Omental fat pad (tissue), 3 donors: ENCODE measurements at regions not wholly inside any gene's neighbourhood (a gene's known extent, or its start where the extent isn't known, plus 50 kb on each side); places are given as distances from the start of the nearest gene placed in this dataset.
"Not testable (repeated sequence)": the region's sequence is repeated elsewhere in the genome, so short reads cannot be mapped to it uniquely, and the experiment has no call there.

ENCODE experiments used
- ATAC-seq: fragments of 150-250 bp; one replicate; pipeline ENCODE4 v1.9.1; 2016; ENCODE audit warnings: mild to moderate bottlenecking, moderate library complexity; ENCODE audit not compliant: low FRiP score
- DNase-seq: peaks from one replicate; pipeline ENCODE4 v3.0.0-alpha.2; 2019; ENCODE audit warnings: low spot score
- TF ChIP-seq, protein P1 (sequence below), 3 donors: fragments of 450-650 bp; IDR thresholded peaks; one replicate each; pipeline ENCODE4 v1.5.1; 2016 to 2017; ENCODE audit warnings: antibody characterized with exemption in 3 of 3, mild to moderate bottlenecking in 3 of 3, moderate library complexity in 2 of 3

DNA sequence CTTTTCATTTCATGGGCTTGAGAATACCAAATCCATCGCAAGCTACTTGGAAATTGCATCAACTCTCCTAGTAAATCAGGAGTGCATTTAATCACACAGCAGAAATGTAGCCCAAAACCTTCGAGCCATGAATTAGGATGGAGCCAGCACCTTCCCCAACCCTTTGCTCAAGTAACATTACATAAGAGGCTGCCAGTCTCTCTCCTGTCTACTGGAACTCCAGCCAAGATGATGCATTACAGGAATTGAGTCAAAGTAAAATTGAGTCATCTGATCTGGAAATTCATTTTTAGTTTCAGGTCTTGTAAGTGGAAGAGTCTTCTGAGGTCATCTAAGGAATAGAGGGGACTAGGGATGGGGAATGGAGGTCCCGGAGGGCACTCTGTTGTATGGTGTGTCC is 69.7 kb upstream of the FHIP2A start:
- TF ChIP-seq, protein P1, sequence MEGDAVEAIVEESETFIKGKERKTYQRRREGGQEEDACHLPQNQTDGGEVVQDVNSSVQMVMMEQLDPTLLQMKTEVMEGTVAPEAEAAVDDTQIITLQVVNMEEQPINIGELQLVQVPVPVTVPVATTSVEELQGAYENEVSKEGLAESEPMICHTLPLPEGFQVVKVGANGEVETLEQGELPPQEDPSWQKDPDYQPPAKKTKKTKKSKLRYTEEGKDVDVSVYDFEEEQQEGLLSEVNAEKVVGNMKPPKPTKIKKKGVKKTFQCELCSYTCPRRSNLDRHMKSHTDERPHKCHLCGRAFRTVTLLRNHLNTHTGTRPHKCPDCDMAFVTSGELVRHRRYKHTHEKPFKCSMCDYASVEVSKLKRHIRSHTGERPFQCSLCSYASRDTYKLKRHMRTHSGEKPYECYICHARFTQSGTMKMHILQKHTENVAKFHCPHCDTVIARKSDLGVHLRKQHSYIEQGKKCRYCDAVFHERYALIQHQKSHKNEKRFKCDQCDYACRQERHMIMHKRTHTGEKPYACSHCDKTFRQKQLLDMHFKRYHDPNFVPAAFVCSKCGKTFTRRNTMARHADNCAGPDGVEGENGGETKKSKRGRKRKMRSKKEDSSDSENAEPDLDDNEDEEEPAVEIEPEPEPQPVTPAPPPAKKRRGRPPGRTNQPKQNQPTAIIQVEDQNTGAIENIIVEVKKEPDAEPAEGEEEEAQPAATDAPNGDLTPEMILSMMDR (IDR thresholded peaks at IDR 0.05) = no peak
- ATAC-seq = peak; percentile 79
- no peak for DNase-seq

DNA sequence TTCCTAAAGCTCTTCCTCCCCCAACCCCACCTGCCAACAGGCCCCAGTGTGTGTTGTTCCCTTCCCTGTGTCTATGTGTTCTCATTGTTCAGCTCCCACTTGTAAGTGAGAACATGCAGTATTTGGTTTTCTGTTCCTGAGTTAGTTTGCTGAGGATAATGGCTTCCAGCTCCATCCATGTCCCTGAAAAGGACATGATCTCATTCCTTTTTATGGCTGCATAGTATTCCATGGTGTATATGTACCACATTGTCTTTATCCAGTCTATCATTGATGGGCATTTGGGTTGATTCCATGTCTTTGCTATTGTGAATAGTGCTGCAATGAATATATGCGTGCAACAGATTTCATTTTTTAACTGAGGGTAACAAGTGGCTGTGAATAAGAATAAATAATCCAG is 69.0 kb upstream of the FHIP2A start:
- DNase-seq = not testable (repeated sequence)

DNA sequence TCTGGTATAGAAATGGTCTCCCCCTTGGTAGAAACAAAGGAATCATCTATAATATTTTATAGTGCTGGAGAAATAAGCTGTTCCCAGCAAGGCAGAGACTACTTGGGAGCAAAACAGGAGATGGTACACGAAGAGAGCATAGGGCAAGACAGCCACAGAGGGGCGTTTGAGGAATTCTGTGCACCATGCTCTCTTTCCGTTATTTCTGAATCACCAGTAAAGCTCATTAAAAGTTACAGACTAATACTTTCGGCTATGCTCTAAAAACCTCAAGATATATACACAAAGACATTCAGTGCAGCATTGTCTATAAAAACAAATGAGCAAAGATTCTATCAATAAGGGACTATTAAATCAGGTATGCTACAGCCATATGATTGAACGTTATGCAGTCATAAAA is 68.5 kb upstream of the FHIP2A start:
- DNase-seq (no peak), ATAC-seq (no peak)
- TF ChIP-seq, protein P1 (IDR thresholded peaks at IDR 0.05) = no peak

More for the DNA sequence above, 69.0 kb upstream of the FHIP2A start:
- ATAC-seq = not testable (repeated sequence)

DNA sequence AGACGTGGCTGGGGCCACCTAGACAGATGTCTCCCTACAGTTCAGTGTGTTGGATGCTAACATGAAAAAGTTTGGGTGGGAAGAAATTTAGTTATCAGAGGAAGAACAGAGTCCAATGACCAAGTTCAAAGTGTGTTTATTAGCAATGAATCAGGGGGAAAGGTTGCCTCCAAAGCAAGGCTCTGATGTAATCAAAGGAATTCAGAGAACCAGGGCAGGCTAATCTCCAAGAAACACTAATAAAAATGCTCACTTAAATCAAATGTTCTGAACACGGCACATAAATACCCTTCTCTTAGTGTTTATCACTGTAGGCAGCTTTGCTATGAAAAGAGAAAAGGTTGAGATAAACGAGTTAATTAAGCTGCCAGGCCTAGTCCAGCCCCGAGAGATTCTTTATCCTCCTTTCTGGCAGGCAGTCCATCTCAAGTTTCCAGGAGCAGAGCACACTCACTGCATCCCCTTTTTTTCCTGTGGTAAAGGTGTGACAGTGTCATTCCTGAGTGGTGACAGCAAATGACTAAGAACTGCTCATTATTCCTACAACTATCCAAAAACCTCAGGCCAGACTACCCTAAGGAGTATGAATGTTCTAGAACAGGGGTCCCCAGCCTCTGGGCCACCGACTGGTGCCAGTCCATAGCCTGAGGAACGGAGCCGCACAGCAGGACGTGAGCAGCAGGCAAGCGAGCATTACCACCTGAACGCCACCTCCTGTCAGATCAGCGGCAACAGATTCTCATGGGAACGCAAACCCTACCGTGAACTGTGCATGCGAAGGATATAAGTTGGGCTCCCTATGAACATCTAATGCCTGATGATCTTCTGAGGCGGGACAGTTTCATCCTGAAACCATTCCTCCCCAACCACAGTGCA is 66.9 kb upstream of the FHIP2A start:
- ATAC-seq = peak; percentile 64
- TF ChIP-seq, protein P1 (IDR thresholded peaks at IDR 0.05) = no peak
- DNase-seq = no peak

DNA sequence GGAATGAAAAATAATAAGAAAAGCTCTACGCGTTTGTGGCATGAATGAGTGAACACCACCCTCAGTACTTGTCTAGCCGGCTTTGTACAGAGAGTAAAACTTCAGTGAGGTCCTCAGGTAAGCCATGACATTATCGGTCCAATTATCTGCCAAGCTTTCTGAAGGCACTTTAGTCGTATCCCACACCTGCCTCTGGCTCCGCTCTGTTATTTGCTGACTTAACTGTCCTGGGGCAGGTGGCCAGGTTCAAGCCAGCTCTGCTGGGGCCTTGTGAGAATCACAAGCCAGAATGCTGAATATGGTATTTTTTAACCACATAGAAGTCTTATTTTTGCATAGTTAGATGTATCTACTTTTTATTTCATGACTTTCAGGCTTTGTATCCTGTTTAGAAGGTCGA is 66.0 kb upstream of the FHIP2A start:
- ATAC-seq (no peak), DNase-seq (no peak)
- TF ChIP-seq, protein P1 (IDR thresholded peaks at IDR 0.05) = no peak

DNA sequence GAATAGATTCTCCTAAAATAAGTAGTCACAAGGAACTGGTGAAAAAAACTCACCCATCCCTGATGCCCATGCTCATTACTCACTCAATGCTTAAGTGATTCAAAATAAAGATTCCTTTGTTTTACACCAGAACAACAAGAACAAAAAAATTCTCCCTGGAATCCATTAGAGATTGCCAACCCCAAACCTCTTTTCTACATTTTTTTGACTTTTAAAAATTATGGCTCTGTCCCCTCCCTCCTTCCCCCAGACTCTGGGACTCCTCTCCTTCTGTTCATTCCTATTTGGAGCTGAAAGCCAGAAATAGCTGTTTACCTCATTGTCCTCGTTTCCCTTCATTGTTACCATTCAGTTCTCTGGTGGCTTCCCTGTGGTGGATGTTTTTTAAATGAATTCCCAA is 63.2 kb upstream of the FHIP2A start:
- DNase-seq (no peak), ATAC-seq (no peak)
- TF ChIP-seq, protein P1 (IDR thresholded peaks at IDR 0.05) = no peak

DNA sequence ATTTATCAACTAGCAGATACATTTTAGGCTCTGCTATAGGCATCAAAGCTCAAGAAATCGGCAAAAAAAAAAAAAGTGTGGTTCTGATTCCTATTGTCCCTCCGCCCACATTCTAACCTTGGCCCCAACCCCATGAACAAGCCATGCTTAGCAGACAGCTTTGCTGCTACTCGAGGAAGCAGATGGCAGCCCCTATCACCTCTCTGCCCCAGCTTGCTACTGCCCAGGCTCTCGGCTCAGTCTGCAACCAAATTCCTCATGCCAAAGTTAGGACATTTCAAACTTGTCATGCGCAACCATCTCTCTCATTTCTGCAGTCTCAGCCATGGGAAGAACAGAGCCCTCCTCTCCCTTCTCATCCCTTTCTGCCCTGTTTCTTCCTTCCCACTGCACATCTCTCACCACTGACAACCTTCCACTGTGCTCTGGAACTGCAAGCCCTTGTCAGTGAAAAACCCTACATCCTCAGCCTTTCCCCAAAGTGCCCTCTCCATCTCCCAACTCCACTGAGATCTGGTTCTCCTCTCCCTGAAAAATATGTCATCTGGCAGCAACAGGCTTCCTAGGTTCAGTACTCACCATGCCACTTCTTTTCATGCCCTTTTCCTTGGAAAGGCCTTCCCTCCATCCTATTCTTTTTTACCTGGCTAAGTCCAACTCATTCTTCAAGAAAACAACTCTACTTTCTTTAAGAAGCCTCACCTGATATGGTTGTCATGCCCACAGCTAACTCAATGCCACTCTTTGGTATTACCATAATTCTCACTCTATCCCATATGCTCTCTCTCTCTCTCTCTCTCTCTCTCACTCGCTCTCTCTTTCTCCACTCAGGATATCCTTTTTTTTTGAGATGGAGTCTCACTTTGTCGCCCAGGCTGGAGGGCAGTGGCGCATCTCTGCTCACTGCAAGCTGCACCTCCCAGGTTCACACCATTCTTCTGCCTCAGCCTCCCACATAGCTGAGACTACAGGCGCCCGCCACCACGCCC is 60.1 kb upstream of the FHIP2A start:
- TF ChIP-seq, protein P1 (IDR thresholded peaks at IDR 0.05) = no peak
- DNase-seq (no peak), ATAC-seq (no peak)
